Pons (tissue), 1 donor: ENCODE measurements at regions not wholly inside any gene's neighbourhood (a gene's known extent, or its start where the extent isn't known, plus 50 kb on each side); places are given as distances from the start of the nearest gene placed in this dataset.
"Not testable (repeated sequence)": the region's sequence is repeated elsewhere in the genome, so short reads cannot be mapped to it uniquely, and the experiment has no call there.

Experiments
- DNase-seq: peaks from one replicate; pipeline ENCODE4 v3.0.0-alpha.2; 2016; ENCODE audit warnings: low spot score

- DNase-seq: no peak
Observed at GRCh38 chr5:53275666-53276065, 166.1 kb upstream of the MOCS2 start.

GRCh38 chr5:53276825-53277224 lies 167.3 kb upstream of the MOCS2 start:
- no peak for DNase-seq

- no peak for DNase-seq
Observed at GRCh38 chr5:53277491-53277890, 167.9 kb upstream of the MOCS2 start.

- no peak for DNase-seq
Observed at GRCh38 chr5:53287573-53287972, 178.0 kb upstream of the MOCS2 start.

- DNase-seq: no peak
Observed at GRCh38 chr5:53288511-53288910, 179.0 kb upstream of the MOCS2 start.

GRCh38 chr5:53291047-53291446 lies 181.5 kb upstream of the MOCS2 start:
- DNase-seq: no peak

- DNase-seq: no peak
Observed at GRCh38 chr5:53291528-53291927, 182.0 kb upstream of the MOCS2 start.

- no peak for DNase-seq
Observed at GRCh38 chr5:53298841-53299240, 181.6 kb upstream of the FST start.

GRCh38 chr5:53302529-53302928 lies 177.9 kb upstream of the FST start:
- DNase-seq: no peak

GRCh38 chr5:53303105-53303504 lies 177.3 kb upstream of the FST start:
- DNase-seq: no peak

GRCh38 chr5:53305316-53305715 lies 175.1 kb upstream of the FST start:
- DNase-seq: not testable (repeated sequence)

GRCh38 chr5:53309653-53310052 lies 170.8 kb upstream of the FST start:
- no peak for DNase-seq

- DNase-seq: no peak
Observed at GRCh38 chr5:53311681-53312080, 168.7 kb upstream of the FST start.

GRCh38 chr5:53313145-53313544 lies 167.3 kb upstream of the FST start:
- no peak for DNase-seq

GRCh38 chr5:53318303-53318702 lies 162.1 kb upstream of the FST start:
- DNase-seq: no peak

GRCh38 chr5:53319315-53319714 lies 161.1 kb upstream of the FST start:
- DNase-seq: no peak

GRCh38 chr5:53321073-53321472 lies 159.4 kb upstream of the FST start:
- DNase-seq: no peak

- DNase-seq: no peak
Observed at GRCh38 chr5:53321721-53322120, 158.7 kb upstream of the FST start.

- DNase-seq: no peak
Observed at GRCh38 chr5:53322257-53322656, 158.2 kb upstream of the FST start.

GRCh38 chr5:53323511-53323910 lies 156.9 kb upstream of the FST start:
- DNase-seq: no peak

GRCh38 chr5:53323943-53324642 lies 156.3 kb upstream of the FST start:
- no peak for DNase-seq

- DNase-seq: no peak
Observed at GRCh38 chr5:53326424-53327153, 153.8 kb upstream of the FST start.

- no peak for DNase-seq
Observed at GRCh38 chr5:53327811-53328334, 152.6 kb upstream of the FST start.

GRCh38 chr5:53330491-53330890 lies 149.9 kb upstream of the FST start:
- DNase-seq: no peak
